K562 (cell line): ENCODE measurements at regions not wholly inside any gene's neighbourhood (a gene's known extent, or its start where the extent isn't known, plus 50 kb on each side); places are given as distances from the start of the nearest gene placed in this dataset.
A peak's percentile ranks its signal among the peaks of the same experiment; 100 is the strongest.

Experiments used
- CHD7 ChIP-seq: fragments of 200-600 bp; sonication (generic); IDR thresholded peaks from one replicate; pipeline ENCODE4 v1.6.1; 2012; ENCODE audit warnings: mild to moderate bottlenecking, low read depth, low read length, inconsistent platforms
- CREB1 ChIP-seq, 2 experiments: sonication (generic) in 1 of 2; formaldehyde crosslinking in 1 of 2; IDR thresholded peaks; 2 replicates each; pipeline versions ENCODE4 v1.6.1 to v1.8.0; 2012 to 2022; ENCODE audit warnings: inconsistent platforms in 1 of 2, mild to moderate bottlenecking in 1 of 2, missing genetic modification reagents in 1 of 2, moderate library complexity in 1 of 2
- MGA ChIP-seq: fragments of 450-650 bp; IDR thresholded peaks from 2 replicates; pipeline ENCODE4 v1.6.1; 2016; ENCODE audit warnings: mild to moderate bottlenecking, moderate library complexity
- NUFIP1 ChIP-seq: fragments of 450-650 bp; IDR thresholded peaks from 2 replicates; pipeline ENCODE4 v1.6.1; 2018; ENCODE audit not compliant: partially characterized antibody
- ZNF175 ChIP-seq: fragments of 200-800 bp; sonication (Bioruptor generic); IDR thresholded peaks from 2 replicates; pipeline ENCODE4 v1.6.1; 2016; ENCODE audit warnings: low read depth, mild to moderate bottlenecking, missing genetic modification characterization, missing compliant biosample characterization

GRCh38 chr7:88565401-88565800, 194.1 kb upstream of the ZNF804B start (continued):
- TF ChIP-seq MGA (no peak), CHD7 (no peak), CREB1 (IDR thresholded peaks at IDR 0.05) (0 out of 2 replicates have a peak, but pooled peaks have one; percentile 16), CREB1 (CRISPR knock-in tag; IDR thresholded peaks at IDR 0.05) (no peak), ZNF175 (no peak), NUFIP1 (no peak)
